ACC112 (cell line): ENCODE measurements at regions not wholly inside any gene's neighbourhood (a gene's known extent, or its start where the extent isn't known, plus 50 kb on each side); places are given as distances from the start of the nearest gene placed in this dataset.
"Not testable (repeated sequence)": the region's sequence is repeated elsewhere in the genome, so short reads cannot be mapped to it uniquely, and the experiment has no call there.

Experiments
- H2AFZ ChIP-seq: fragments of 200-600 bp; sonication (generic); one replicate; pipeline ENCODE4 v1.6.0; 2017; ENCODE audit warnings: antibody characterized with exemption, low read length; ENCODE audit not compliant: unreplicated experiment
- H3K27ac ChIP-seq: fragments of 200-600 bp; sonication (generic); 2 replicates; pipeline ENCODE4 v1.5.1; 2014; ENCODE audit warnings: low read depth, mild to moderate bottlenecking, antibody characterized with exemption, low read length, moderate library complexity
- H3K27me3 ChIP-seq: fragments of 200-600 bp; sonication (generic); 2 replicates; pipeline ENCODE4 v1.6.1; 2014; ENCODE audit warnings: mild to moderate bottlenecking, antibody characterized with exemption, low read length, moderate library complexity, mixed read lengths; ENCODE audit not compliant: insufficient read depth
- H3K36me3 ChIP-seq: fragments of 200-600 bp; sonication (generic); 2 replicates; pipeline ENCODE4 v1.6.1; 2016; ENCODE audit warnings: mild to moderate bottlenecking, antibody characterized with exemption, low read length, moderate library complexity, mixed read lengths; ENCODE audit not compliant: insufficient read depth
- H3K4me1 ChIP-seq: fragments of 200-600 bp; sonication (generic); one replicate; pipeline ENCODE4 v1.6.1; 2016; ENCODE audit warnings: low read length, mixed read lengths; ENCODE audit not compliant: insufficient read depth, unreplicated experiment, control insufficient read depth
- H3K4me3 ChIP-seq: fragments of 200-600 bp; sonication (generic); 2 replicates; pipeline ENCODE4 v1.5.1; 2014; ENCODE audit warnings: mild to moderate bottlenecking, low read depth, low read length
- H3K79me2 ChIP-seq: fragments of 200-600 bp; sonication (generic); one replicate; pipeline ENCODE4 v1.6.0; 2016; ENCODE audit warnings: low read length; ENCODE audit not compliant: control insufficient read depth, unreplicated experiment, insufficient read depth

DNA sequence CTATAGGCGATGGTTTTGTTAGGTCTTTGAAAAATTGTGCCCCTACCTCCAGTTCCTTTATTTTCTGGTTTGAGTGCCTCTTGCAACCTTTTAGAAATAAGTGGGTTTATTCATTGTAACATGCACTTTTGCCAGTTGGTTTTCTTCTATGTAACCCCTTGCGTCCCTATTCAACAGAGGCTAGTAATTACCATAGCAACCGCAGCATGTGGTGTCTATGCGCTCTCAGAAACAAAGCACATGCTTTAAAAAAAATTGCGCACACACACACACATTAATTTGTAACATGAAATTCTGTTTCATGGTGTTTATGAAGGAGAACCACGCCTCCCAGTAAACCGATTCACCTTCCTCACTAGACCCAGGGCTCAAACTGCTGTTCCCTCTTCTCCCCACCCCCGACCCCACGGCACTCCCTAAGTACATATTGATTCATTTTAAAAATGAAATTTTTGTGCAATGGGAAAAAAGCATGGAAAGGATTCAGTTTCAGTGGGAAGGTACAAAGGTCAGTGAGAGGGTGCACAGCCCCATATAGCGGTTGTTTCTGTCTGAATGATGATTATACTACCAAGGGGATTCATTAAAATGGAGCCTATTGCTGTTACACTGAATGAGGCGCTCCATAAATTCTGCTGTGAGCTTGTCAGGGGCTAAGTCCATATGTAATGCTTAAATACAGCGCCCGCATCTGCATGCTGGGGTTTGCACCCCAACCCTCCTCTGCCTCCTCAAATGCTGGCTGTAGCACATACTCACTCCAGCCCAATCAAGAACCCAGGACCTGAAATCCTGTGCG, 206.9 kb downstream of the ICOS start:
- no peak overlapping the region for H3K4me3 ChIP-seq
- H2AFZ ChIP-seq, result no peak overlapping the region
- peaks cover 73% of the 10 kb centered on the region for H3K27me3 ChIP-seq
- no peaks in the 10 kb centered on the region for H3K36me3 ChIP-seq
- no peak overlapping the region for H3K27ac ChIP-seq
- no peaks in the 10 kb centered on the region for H3K4me1 ChIP-seq
- H3K79me2 ChIP-seq, result no peaks in the 10 kb centered on the region

DNA sequence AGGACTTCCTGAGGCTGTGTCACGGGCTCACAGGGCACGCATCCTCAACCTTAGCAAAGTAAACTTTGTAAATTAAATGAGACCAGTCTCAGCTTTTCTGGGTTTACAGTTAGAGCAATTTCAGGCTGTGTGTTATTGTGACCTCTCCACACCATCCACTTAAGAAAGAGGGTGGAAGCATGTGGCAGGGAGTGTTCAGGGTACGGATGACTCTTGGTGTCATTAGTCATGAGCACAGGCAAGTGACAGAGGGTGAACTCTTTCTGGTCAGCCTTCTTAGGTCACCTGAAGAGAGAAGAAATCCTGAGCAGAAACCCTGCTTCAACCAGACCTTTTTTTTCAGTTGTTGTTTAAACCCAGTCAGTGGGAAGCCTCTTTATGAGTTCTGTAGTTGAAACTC, 207.9 kb downstream of the ICOS start:
- Histone ChIP-seq H2AFZ (no peak overlapping the region), H3K4me1 (no peaks in the 10 kb centered on the region), H3K79me2 (no peaks in the 10 kb centered on the region), H3K27ac (no peak overlapping the region), H3K4me3 (no peak overlapping the region), H3K27me3 (peaks cover 73% of the 10 kb centered on the region), H3K36me3 (no peaks in the 10 kb centered on the region)

DNA sequence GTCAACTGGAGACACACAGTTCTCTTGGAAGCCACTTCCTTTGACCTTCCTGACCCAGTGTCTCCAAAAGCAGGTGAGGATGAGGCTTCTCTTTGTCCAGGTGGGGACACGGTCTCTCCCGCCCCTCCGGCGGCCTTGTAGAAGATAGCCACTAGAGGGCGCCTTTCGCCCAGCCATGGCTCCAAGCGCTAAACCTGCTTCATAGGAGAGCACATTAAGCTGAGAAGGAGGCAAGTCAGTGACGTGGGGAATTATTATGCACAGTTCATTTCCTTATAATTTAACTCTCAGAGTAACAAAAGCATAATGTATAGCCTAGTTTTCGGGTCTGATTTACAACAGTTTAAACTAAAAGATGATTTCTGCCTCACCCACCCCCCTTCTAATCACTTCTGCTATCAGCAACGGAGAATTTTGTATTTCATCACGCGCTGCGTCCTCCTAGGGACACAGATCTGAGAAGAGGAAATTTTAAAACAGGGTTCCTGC, 208.7 kb downstream of the ICOS start:
- Histone ChIP-seq H2AFZ (peak overlapping the region; percentile 9), H3K4me1 (no peaks in the 10 kb centered on the region), H3K36me3 (no peaks in the 10 kb centered on the region), H3K27ac (no peak overlapping the region), H3K27me3 (peaks cover 67% of the 10 kb centered on the region), H3K79me2 (no peaks in the 10 kb centered on the region), H3K4me3 (peak overlapping the region; percentile 65)

DNA sequence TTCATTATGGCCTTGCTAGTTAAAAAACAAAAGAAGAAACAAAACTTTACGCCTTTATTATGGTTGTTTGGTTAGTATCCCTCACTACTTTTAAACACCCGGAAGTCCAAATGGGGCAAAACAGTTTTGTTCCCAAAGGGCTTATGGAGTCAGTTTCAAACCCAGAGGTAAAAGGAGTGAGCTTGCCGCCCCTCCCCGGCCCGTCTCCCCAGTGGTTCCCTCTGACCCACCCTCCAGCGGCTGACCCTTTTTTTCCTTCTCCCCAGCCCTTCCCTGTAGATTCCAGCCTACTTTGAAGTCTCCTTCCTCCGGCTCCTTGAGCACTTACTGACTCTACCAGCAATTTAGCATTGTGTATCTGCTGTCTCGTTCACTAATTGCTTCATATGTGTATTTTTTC, 209.2 kb downstream of the ICOS start:
- Histone ChIP-seq H3K27me3 (peaks cover 67% of the 10 kb centered on the region), H3K79me2 (no peaks in the 10 kb centered on the region), H3K36me3 (no peaks in the 10 kb centered on the region), H3K4me1 (no peaks in the 10 kb centered on the region), H3K27ac (no peak overlapping the region), H2AFZ (no peak overlapping the region), H3K4me3 (peak overlapping the region; percentile 65)

DNA sequence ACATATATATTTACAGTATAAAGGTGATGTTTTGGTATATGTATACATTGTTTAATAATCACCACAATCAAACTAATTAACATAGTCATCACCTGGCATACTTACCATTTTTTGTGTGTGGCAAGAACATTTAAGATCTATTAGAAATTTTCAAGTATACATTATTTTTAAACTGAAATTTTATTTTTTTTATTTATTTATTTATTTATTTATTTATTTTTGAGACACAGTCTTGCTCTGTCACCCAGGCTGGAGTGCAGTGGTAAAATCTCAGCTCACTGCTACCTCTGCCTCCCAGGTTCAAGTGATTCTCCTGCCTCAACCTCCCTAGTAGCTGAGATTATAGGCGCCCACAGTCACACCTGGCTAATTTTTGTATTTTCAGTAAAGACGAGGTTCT, 210.5 kb downstream of the ICOS start:
- H3K36me3 ChIP-seq, H3K4me1 ChIP-seq, H3K4me3 ChIP-seq, H3K79me2 ChIP-seq, H3K27ac ChIP-seq, H2AFZ ChIP-seq: not testable (repeated sequence)
- H3K27me3 ChIP-seq, result peaks cover 67% of the 10 kb centered on the region

DNA sequence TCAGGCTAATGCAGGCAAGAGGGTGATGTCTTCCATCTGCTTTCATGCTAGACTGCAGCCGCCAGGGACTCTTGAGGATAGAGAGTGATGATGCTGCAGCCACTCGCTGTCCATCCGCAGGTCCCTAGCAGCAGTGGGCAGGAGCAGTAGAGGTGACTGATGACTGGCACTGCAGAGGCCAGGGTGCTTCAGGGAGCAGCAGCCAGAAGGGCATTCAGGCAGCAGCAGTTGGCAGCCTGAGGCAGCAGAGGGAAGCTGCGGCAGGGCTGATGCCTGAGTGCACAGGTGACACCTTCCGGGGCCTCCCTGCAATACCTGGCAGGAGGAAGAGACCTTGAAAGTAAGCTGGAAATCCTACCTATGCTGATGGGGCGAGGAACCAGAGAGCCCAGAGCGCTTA, 214.2 kb downstream of the ICOS start:
- Histone ChIP-seq H3K27ac (no peak overlapping the region), H3K79me2 (no peaks in the 10 kb centered on the region), H3K27me3 (peaks cover 59% of the 10 kb centered on the region), H3K36me3 (no peaks in the 10 kb centered on the region), H3K4me3 (no peak overlapping the region), H3K4me1 (no peaks in the 10 kb centered on the region), H2AFZ (no peak overlapping the region)

DNA sequence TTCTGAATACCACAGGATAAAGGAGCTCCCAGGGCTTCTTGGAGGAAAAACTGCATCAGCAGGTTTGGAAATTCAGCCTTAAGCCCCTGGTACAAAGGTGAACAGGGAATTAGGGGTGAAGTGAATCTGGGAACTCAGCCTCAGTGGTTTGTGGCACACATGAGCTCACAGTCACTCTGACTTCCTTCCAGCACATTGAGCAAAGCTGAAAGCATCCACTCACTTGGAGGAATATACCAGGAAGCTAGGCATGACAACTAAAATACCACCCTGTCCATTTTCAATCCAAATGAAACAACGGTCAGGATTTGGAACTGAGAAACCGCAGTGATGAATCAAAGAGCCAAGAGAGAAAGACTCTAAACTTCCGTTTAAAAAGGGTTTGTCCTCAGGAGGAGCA, 216.1 kb downstream of the ICOS start:
- Histone ChIP-seq H3K4me3 (no peak overlapping the region), H3K27ac (no peak overlapping the region), H3K79me2 (no peaks in the 10 kb centered on the region), H2AFZ (no peak overlapping the region), H3K27me3 (peaks cover 48% of the 10 kb centered on the region), H3K36me3 (no peaks in the 10 kb centered on the region), H3K4me1 (no peaks in the 10 kb centered on the region)

DNA sequence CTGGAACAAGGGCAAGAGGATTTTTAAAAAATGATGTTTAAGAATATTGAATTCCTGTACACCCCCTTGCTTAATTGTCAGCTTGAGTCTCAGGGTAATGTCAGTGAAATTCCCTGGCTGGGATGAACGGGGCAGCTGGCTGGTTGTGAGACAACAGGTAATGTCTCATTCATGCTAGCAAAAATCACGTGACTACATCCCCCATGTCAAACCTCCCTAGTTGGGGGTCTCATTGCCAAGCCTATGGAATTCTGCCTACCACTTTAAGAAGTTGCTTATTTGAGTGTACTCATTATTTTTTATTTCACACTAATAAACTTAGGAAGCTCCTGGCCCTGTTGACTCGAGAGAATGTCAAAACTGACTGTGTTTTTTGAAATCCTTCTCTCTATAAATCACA, 218.3 kb downstream of the ICOS start:
- no peaks in the 10 kb centered on the region for H3K4me1 ChIP-seq

DNA sequence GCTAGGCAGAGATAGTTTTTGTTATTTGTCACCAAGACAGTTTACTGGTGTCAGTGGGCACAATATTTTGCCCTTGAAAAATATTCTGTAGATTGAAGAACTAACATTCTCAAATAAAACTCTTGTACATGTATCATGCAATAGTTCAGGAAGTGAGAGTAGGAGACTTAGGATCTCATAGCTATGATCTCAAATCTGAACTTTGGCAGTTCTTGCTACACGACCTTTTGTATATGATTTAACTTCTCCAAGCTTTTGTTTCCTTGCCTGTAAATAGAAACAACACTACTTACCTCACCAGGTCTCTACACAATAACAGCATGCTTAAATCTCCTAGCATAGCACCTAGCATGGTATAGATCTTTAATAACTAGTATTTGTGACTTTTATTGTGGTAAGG, 219.9 kb downstream of the ICOS start:
- Histone ChIP-seq H3K27ac (no peak overlapping the region), H2AFZ (no peak overlapping the region), H3K27me3 (peaks cover 18% of the 10 kb centered on the region), H3K4me3 (no peak overlapping the region), H3K4me1 (no peaks in the 10 kb centered on the region), H3K36me3 (no peaks in the 10 kb centered on the region), H3K79me2 (no peaks in the 10 kb centered on the region)

More for the DNA sequence above, 218.3 kb downstream of the ICOS start:
- Histone ChIP-seq H2AFZ (no peak overlapping the region), H3K79me2 (no peaks in the 10 kb centered on the region), H3K4me3 (no peak overlapping the region), H3K27me3 (peaks cover 29% of the 10 kb centered on the region), H3K36me3 (no peaks in the 10 kb centered on the region), H3K27ac (no peak overlapping the region)

DNA sequence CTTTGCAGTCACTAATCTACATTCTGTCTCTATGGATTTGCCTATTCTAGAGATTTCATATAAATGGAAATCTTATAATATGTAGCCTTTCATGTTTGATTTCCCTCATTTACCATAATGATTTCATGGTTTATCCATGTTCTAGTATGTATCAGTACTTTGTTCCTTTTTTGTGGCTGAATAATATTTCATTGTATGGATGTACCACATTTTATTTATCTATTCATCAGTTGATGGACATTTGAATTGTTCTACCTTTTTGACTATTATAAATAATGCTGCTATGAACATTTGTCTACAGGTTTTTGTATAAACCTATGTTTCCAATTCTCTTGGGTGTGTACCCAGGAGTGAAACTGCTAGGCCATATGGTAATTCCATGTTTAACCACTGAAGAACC, 221.1 kb downstream of the ICOS start:
- no peaks in the 10 kb centered on the region for H3K36me3 ChIP-seq
- H3K27ac ChIP-seq, result no peak overlapping the region
- H3K4me1 ChIP-seq, result no peaks in the 10 kb centered on the region
- H3K27me3 ChIP-seq, result peaks cover 12% of the 10 kb centered on the region
- H3K79me2 ChIP-seq, result no peaks in the 10 kb centered on the region
- no peak overlapping the region for H3K4me3 ChIP-seq
- H2AFZ ChIP-seq, result no peak overlapping the region

DNA sequence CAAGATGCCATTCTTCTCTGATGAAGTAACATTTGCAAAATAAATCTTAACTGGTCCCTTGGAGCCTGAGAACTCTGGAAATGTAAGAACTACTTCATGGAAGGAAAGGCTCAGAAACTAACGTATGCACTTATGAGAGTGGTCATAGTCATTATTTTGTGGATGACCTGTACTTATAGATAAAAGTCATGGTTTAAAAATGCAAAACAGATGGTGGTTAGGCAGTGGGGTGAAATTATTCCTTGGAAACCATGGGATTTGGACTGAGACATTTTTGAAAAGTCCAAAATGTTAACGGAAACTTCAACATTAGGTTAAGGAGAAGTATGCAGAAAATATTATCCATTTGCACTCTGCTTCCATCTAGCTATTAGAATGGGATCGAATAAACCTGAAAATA, 223.0 kb downstream of the ICOS start:
- H3K79me2 ChIP-seq, result no peaks in the 10 kb centered on the region
- no peak overlapping the region for H2AFZ ChIP-seq
- H3K36me3 ChIP-seq, result no peaks in the 10 kb centered on the region
- no peak overlapping the region for H3K27ac ChIP-seq
- no peak overlapping the region for H3K4me3 ChIP-seq
- H3K4me1 ChIP-seq, result no peaks in the 10 kb centered on the region
- H3K27me3 ChIP-seq, result peaks cover 8% of the 10 kb centered on the region
